ENCODE measurements at regions not wholly inside any gene's neighbourhood (a gene's known extent, or its start where the extent isn't known, plus 50 kb on each side); places are given as distances from the start of the nearest gene placed in this dataset.

- TF ChIP-seq, protein P1, sequence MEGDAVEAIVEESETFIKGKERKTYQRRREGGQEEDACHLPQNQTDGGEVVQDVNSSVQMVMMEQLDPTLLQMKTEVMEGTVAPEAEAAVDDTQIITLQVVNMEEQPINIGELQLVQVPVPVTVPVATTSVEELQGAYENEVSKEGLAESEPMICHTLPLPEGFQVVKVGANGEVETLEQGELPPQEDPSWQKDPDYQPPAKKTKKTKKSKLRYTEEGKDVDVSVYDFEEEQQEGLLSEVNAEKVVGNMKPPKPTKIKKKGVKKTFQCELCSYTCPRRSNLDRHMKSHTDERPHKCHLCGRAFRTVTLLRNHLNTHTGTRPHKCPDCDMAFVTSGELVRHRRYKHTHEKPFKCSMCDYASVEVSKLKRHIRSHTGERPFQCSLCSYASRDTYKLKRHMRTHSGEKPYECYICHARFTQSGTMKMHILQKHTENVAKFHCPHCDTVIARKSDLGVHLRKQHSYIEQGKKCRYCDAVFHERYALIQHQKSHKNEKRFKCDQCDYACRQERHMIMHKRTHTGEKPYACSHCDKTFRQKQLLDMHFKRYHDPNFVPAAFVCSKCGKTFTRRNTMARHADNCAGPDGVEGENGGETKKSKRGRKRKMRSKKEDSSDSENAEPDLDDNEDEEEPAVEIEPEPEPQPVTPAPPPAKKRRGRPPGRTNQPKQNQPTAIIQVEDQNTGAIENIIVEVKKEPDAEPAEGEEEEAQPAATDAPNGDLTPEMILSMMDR (conservative IDR thresholded peaks at IDR 0.05): no peak
- Histone ChIP-seq H4K20me1 (ENCODE audit: control insufficient read depth, insufficient read depth, insufficient read length) (no peaks in the 10 kb centered on the region), H2AFZ (ENCODE audit: low read length) (no peak overlapping the region), H3K4ac (ENCODE audit: low read depth, low read length) (no peak overlapping the region), H2AK5ac (ENCODE audit: insufficient read length, low read length) (no peak overlapping the region), H3K79me1 (ENCODE audit: insufficient read depth, low read depth, low read length, poor library complexity, severe bottlenecking) (no peaks in the 10 kb centered on the region), H3K79me2 (ENCODE audit: insufficient read depth, low read length) (no peaks in the 10 kb centered on the region), H2BK15ac (ENCODE audit: low read depth, low read length) (no peak overlapping the region), H3K4me2 (ENCODE audit: insufficient read depth, insufficient read length, low read length) (no peak overlapping the region), H3K56ac (ENCODE audit: insufficient read length, low read depth, low read length) (no peak overlapping the region), H3K23me2 (ENCODE audit: insufficient read length, low read depth, low read length, poor library complexity, severe bottlenecking) (no peaks in the 10 kb centered on the region), H3K27ac (ENCODE audit: insufficient read length, low read depth, low read length) (no peak overlapping the region), H3K18ac (ENCODE audit: insufficient read length, low read depth, low read length) (no peak overlapping the region), H2BK20ac (ENCODE audit: low read depth, low read length, poor library complexity, severe bottlenecking) (no peak overlapping the region), H3T11ph (ENCODE audit: low read length) (no peak overlapping the region), H3K4me1 (ENCODE audit: insufficient read depth, low read length) (no peaks in the 10 kb centered on the region), H2BK120ac (ENCODE audit: low read depth, low read length, poor library complexity, severe bottlenecking) (no peak overlapping the region), H4K91ac (ENCODE audit: insufficient read length, low read depth, low read length) (no peak overlapping the region), H3K14ac (ENCODE audit: insufficient read depth, low read length) (no peak overlapping the region), H4K8ac (replicated peaks; ENCODE audit: insufficient read length, low read depth, low read length) (no peak overlapping the region), H3K9me3 (ENCODE audit: control insufficient read depth, low read depth, low read length) (no peaks in the 10 kb centered on the region), H4K5ac (ENCODE audit: insufficient read length, low read depth, low read length) (no peak overlapping the region), H3K23ac (ENCODE audit: insufficient read length, low read depth, low read length) (no peak overlapping the region), H3K27me3 (ENCODE audit: insufficient read depth, low read length) (no peaks in the 10 kb centered on the region), H3K9ac (ENCODE audit: extremely low read depth, insufficient read length, low read length) (no peak overlapping the region), H2BK5ac (ENCODE audit: insufficient read length, low read length) (no peak overlapping the region), H2BK12ac (ENCODE audit: insufficient read length, low read depth, low read length) (no peak overlapping the region)
- H3K4me3 Mint-ChIP-seq: no peak overlapping the region
- WGBS (ENCODE audit: extremely low coverage, insufficient read length, low lambda C conversion rate): no CpG with 5 or more reads among the region's 1 CpG
- no peak overlapping the region for H3K27ac Mint-ChIP-seq
- no peaks in the 10 kb centered on the region for H3K4me1 Mint-ChIP-seq
- H3K36me3 Mint-ChIP-seq (ENCODE audit: insufficient read depth in 1 of 3, low read depth in 3 of 3): no peaks in the 10 kb centered on the region; a peak in 1 of 7 replicates
- H3K9me3 Mint-ChIP-seq: peaks cover 0 to 3% of the 10 kb centered on the region in 2 experiments; a peak in 1 of 5 replicates
- DNase-seq: no peak
- peaks cover 5% of the 10 kb centered on the region for H3K27me3 Mint-ChIP-seq (ENCODE audit: low read depth)
Observed at GRCh38 chr2:201536754-201537153, 85.2 kb downstream of the STRADB start.
